ENCODE measurements at regions not wholly inside any gene's neighbourhood (a gene's known extent, or its start where the extent isn't known, plus 50 kb on each side); places are given as distances from the start of the nearest gene placed in this dataset.
"Not testable (repeated sequence)": the region's sequence is repeated elsewhere in the genome, so short reads cannot be mapped to it uniquely, and the experiment has no call there.

DNA sequence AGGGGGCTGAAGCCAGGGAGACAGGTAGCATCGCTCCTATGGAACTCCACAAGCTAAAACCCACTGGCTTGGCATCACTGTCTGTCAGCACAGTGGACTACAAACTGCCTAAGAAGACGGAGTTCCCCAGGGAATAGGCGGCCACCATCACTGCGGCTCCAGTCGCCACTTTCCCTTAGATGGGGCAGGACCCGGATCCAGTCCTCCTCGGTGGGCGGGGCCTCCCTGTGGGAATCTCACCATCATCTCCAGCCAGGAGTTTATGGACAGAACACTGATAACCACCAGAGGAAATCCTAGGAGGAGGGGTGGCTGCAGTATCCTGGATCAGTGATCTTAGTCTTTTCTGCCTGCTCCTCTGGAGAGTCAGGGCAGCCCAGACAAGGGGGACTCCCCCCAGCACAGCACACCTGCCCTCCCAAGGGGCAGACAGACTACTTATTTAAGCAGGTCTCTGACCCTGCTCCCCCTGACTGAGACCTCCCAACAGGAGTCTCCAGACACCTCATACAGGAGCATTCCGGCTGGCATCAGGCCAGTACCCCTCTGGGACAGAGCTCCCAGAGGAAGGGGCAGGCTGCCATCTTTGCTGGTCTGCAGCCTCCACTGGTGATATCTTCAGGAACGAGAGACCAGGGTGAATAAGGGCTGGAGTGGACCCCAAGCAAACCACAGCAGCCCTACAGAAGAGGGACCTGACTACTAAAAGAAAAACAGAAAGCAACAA lies 435.6 kb upstream of the RASGRP1 start:
- Histone ChIP-seq H3K9me3 (ENCODE audit: insufficient read depth, low read length) (no peaks in the 10 kb centered on the region), H3K36me3 (replicated peaks; ENCODE audit: low read depth, low read length) (no peaks in the 10 kb centered on the region), H3K9ac (ENCODE audit: low read length) (no peak overlapping the region), H3K79me2 (ENCODE audit: low read length) (no peaks in the 10 kb centered on the region), H3K4me1 (ENCODE audit: low read length) (no peaks in the 10 kb centered on the region), H3K4me2 (ENCODE audit: low read length) (no peak overlapping the region), H3K27me3 (ENCODE audit: low read depth, low read length) (no peaks in the 10 kb centered on the region), H3K4me3 (ENCODE audit: low read length) (no peak overlapping the region), H3K27ac (ENCODE audit: low read length) (no peak overlapping the region), H4K20me1 (ENCODE audit: insufficient read depth, low read length) (no peaks in the 10 kb centered on the region), H2AFZ (ENCODE audit: low read depth, low read length) (no peak overlapping the region)
- TF ChIP-seq CTCF (IDR thresholded peaks at IDR 0.05; ENCODE audit: low read depth, low read length), result no peak
- TF ChIP-seq EZH2phosphoT487 (IDR thresholded peaks at IDR 0.05; ENCODE audit: low read depth), result no peak

- H3K4me2 ChIP-seq (ENCODE audit: low read length), result no peak overlapping the region
- H3K36me3 ChIP-seq (replicated peaks; ENCODE audit: low read depth, low read length), result no peaks in the 10 kb centered on the region
- no peak overlapping the region for H3K27ac ChIP-seq (ENCODE audit: low read length)
- H3K9me3 ChIP-seq (ENCODE audit: insufficient read depth, low read length), result no peaks in the 10 kb centered on the region
- 0 out of 2 replicates have a peak, but pooled peaks cover 3% of the 10 kb centered on the region for H3K27me3 ChIP-seq (ENCODE audit: low read depth, low read length)
- no peak overlapping the region for H3K4me3 ChIP-seq (ENCODE audit: low read length)
- no peak overlapping the region for H3K9ac ChIP-seq (ENCODE audit: low read length)
- H4K20me1 ChIP-seq (ENCODE audit: insufficient read depth, low read length), result no peaks in the 10 kb centered on the region
- no peaks in the 10 kb centered on the region for H3K79me2 ChIP-seq (ENCODE audit: low read length)
- no peaks in the 10 kb centered on the region for H3K4me1 ChIP-seq (ENCODE audit: low read length)
- H2AFZ ChIP-seq (ENCODE audit: low read depth, low read length), result no peak overlapping the region
- TF ChIP-seq EZH2phosphoT487 (IDR thresholded peaks at IDR 0.05; ENCODE audit: low read depth) (no peak), CTCF (IDR thresholded peaks at IDR 0.05; ENCODE audit: low read depth, low read length) (no peak)
Observed at GRCh38 chr15:39009740-39010139, 445.1 kb upstream of the RASGRP1 start.

DNA sequence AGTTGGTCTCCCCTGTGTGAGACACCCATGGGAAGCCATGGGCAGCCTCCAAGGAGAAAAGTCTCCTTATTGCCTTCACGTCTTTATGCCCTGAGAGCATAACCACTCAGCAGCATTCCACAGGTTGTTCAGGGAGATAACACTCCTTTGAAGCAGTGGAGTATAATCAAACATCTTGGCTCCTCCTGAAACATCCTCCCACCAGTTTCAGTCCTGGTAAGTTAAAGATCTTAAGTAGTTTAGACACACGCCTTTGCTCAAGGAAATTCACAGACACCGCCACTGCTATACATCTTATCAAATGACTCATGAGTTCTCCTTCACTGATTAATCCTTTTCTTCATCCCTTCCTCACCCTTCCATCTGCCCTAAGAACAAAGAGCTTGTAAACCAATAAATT lies 446.5 kb upstream of the RASGRP1 start:
- not testable (repeated sequence) for H3K4me2 ChIP-seq (ENCODE audit: low read length); H3K36me3 ChIP-seq (replicated peaks; ENCODE audit: low read depth, low read length); H3K27me3 ChIP-seq (ENCODE audit: low read depth, low read length); H3K4me1 ChIP-seq (ENCODE audit: low read length); H3K4me3 ChIP-seq (ENCODE audit: low read length); H3K79me2 ChIP-seq (ENCODE audit: low read length); H4K20me1 ChIP-seq (ENCODE audit: insufficient read depth, low read length); H2AFZ ChIP-seq (ENCODE audit: low read depth, low read length); H3K9me3 ChIP-seq (ENCODE audit: insufficient read depth, low read length); H3K9ac ChIP-seq (ENCODE audit: low read length); H3K27ac ChIP-seq (ENCODE audit: low read length)

DNA sequence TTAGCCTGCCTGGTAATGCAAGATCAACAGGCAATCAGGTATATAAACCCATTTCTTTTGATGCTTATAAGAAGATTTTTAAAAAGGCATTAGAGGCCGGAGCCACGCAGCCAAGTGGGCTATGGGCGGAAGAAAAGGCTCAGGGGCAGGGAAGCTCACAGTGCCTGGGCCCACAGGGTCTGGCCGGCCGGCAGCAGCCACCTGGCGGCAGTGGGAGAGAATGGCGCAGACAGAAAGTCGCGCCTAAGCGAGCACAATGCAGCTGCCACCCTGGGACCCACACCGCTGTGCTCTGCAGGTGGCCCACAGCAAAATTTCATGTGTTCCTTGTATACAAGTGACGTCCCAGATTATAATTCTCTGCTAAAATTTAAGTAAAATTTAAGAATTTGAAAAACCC lies 448.6 kb upstream of the RASGRP1 start:
- no peaks in the 10 kb centered on the region for H3K36me3 ChIP-seq (replicated peaks; ENCODE audit: low read depth, low read length)
- H4K20me1 ChIP-seq (ENCODE audit: insufficient read depth, low read length), result no peaks in the 10 kb centered on the region
- no peaks in the 10 kb centered on the region for H3K4me1 ChIP-seq (ENCODE audit: low read length)
- no peak overlapping the region for H3K9ac ChIP-seq (ENCODE audit: low read length)
- H3K4me2 ChIP-seq (ENCODE audit: low read length), result no peak overlapping the region
- no peak overlapping the region for H2AFZ ChIP-seq (ENCODE audit: low read depth, low read length)
- H3K27ac ChIP-seq (ENCODE audit: low read length), result no peak overlapping the region
- TF ChIP-seq EZH2phosphoT487 (IDR thresholded peaks at IDR 0.05; ENCODE audit: low read depth) (no peak), CTCF (IDR thresholded peaks at IDR 0.05; ENCODE audit: low read depth, low read length) (peak; percentile 42)
- H3K9me3 ChIP-seq (ENCODE audit: insufficient read depth, low read length), result no peaks in the 10 kb centered on the region
- no peaks in the 10 kb centered on the region for H3K79me2 ChIP-seq (ENCODE audit: low read length)
- H3K27me3 ChIP-seq (ENCODE audit: low read depth, low read length), result peaks cover 6% of the 10 kb centered on the region; the same call in 1 of the 2 replicates
- H3K4me3 ChIP-seq (ENCODE audit: low read length), result no peak overlapping the region

All from OCI-LY3 (cell line).